ENCODE measurements at regions not wholly inside any gene's neighbourhood (a gene's known extent, or its start where the extent isn't known, plus 50 kb on each side); places are given as distances from the start of the nearest gene placed in this dataset.

DNA sequence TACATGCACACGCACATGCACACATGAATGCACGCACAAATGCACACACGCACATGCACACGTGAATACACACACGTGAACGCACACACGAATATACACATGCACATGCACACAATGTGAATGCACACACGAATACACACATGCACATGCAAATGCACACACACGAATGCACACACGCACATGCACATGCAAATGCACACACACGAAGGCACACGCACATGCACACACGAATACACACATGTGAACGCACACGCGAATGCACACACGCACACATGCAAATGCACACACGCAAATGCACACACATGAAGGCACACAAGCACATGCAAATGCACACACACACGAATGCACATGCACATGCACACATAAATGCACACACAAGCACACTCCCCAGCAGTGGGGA lies 68.6 kb upstream of the GPC1 start:
- TF ChIP-seq, protein P1, sequence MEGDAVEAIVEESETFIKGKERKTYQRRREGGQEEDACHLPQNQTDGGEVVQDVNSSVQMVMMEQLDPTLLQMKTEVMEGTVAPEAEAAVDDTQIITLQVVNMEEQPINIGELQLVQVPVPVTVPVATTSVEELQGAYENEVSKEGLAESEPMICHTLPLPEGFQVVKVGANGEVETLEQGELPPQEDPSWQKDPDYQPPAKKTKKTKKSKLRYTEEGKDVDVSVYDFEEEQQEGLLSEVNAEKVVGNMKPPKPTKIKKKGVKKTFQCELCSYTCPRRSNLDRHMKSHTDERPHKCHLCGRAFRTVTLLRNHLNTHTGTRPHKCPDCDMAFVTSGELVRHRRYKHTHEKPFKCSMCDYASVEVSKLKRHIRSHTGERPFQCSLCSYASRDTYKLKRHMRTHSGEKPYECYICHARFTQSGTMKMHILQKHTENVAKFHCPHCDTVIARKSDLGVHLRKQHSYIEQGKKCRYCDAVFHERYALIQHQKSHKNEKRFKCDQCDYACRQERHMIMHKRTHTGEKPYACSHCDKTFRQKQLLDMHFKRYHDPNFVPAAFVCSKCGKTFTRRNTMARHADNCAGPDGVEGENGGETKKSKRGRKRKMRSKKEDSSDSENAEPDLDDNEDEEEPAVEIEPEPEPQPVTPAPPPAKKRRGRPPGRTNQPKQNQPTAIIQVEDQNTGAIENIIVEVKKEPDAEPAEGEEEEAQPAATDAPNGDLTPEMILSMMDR (IDR thresholded peaks at IDR 0.05): no peak
- TF ChIP-seq POLR2AphosphoS5 (IDR thresholded peaks at IDR 0.05; ENCODE audit: insufficient read depth in 1 of 2, low read depth in 1 of 2): no peak
